DMS 273 (cell line): ENCODE measurements at regions not wholly inside any gene's neighbourhood (a gene's known extent, or its start where the extent isn't known, plus 50 kb on each side); places are given as distances from the start of the nearest gene placed in this dataset.
A peak's percentile ranks its signal among the peaks of the same experiment; 100 is the strongest.

Experiments used
- DNase-seq: peaks from one replicate; lab custom pipeline; 2025; ENCODE audit not compliant: unreplicated experiment; lab: John Stamatoyannopoulos, UW

DNA sequence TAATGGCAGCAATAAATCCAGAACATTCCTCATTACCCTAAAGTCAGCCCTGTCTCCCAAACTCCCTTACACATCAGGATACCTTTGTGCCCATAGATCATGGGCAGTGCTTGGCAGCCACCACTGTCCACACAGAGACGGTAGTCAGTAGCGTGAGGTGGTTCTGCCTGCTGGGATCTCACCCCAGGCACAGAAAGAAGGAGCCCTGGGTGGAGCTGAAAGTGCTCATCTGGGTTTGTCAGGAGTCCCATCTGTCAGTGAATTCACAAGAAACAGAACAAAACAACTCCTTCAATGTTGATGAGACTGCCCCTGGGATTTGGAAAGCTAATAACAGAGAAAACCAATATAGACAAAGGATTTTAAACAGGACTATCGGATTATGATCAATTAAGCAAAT, 90.2 kb upstream of the PRSS58 start:
- DNase-seq = no peak

DNA sequence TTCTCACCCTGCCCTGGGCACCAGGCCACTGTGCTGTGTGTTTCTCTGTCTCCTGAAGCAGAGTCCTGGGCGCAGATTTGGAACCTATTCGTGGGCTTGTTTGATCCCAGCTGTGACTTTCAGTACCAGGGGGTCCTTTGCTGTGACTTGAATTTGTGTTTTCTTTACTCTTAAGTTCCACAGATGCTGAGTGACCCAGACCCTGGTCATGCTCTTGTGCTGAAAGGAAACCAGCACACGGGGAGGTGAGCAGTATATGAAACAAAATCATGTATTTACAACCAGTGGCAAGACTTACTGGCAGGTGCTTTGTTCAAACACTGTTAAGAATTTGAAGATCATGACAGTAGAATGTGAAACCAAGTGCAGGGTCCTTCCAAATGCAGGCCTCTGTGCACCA, 89.2 kb upstream of the PRSS58 start:
- no peak for DNase-seq

DNA sequence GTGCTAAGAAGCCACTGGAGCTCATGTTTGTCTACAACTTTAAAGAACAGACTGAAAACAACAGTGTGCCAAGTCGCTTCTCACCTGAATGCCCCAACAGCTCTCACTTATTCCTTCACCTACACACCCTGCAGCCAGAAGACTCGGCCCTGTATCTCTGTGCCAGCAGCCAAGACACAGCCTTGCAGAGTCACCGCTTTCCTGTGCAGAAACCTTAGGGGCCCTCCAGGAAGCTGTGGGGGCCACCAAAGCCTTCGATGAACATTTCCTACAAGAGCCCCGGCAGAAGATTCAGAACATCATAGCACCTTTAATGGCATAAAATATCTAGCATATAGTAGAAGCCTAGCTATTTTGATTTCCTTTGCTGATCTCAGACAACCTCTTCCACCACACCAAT, 88.0 kb upstream of the PRSS58 start:
- DNase-seq = no peak

DNA sequence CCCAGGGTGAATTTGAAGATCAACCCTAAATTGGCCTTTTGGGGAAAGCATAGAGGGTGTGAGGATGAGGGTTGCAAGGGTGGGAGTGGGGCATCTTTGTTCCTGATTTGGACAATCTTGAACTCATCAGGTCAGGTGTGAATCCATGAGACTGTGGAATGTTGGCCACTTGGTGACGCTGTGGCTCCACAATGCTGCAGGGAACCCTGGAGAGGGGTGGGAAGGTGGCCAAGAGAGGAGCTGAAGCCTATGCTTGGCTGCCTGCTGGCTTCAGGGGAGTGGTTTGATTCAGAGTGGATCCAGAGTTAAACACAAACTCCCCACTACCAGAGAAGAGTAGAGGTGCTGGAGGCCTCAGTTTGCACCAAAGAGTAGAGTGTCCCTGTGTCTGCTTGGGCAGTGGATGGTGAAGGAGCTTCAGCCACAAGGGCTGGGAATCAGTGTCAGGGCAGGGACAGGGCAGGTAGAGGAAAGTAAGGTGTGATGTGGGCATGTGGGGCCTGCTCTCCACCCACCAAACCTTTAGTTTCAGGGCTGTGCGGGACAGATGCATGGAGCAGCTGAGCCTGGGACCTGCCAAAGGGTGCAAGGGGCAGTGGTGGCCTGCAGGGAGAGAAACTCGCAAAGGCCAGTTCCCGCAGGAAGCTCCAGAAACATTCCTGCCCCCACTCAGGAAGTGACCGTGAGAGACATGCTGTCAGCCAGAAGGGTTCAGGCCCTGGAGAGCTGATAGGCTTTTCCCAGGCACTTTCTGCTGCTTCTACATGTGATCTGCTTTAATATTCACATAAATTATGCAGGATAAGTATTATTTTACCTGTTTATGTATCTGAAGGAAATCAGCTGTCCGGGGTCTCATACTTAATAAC, 81.0 kb upstream of the PRSS58 start:
- DNase-seq = peak; percentile 43

DNA sequence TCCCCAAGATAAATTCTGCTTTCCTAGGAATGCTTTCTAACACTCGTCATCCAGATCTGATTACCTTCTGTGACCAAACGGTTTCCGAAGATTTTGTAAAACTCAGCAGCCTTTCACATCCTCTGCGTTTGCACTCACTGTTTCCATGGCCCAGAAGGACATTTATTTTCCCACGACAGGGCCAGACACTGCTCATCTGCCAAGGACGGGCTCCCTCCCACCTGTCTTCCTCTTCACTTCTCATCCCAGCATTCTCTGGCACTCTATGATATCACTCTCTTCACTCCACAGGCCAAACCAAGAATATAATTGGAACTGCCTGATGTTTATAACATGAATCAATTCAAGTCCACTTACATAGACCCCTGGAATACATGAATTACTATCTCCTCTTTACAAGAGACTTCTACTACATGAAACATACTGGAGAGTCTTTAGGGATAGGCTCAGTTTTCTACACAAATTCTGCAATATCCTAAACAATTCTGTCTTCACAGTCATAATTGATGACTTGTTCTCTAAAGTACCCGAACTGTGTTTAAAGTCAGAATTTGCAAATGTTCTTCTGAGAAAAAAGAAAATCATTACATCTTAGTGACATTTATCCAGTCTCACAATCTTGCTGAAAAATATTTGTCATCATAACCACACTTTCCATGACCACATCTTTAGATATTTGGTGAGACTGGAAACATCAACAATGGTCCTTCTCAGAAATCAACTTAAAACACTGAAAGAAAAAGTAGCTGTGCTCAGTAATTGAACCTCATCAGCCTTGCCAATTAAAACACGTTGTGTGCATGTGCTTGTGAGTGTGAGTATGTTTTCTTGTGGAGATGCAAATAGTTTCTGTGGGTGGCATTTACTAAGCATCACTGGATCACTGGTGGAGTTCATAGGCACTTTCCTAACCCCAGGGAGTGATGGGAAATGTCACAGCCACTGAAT, 79.5 kb upstream of the PRSS58 start:
- DNase-seq = no peak

DNA sequence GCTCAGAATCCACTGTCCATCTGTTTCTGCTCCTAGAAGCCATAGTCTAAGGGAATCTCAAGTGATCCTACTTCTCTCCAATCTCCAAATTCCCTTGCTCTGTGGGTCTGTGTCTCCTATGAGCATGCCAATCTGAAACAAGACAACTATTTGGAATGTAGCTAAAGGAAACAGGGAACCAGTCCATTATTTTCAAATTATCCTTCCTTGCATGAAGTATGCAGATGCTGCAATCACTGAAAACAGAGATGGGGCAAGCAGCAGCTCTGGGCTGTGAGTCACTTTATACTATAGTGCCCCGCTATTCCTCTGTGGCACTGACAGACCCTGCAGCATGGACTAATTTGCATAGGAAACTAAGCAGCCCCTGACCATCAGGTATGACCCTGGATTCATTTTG, 76.9 kb upstream of the PRSS58 start:
- no peak for DNase-seq

DNA sequence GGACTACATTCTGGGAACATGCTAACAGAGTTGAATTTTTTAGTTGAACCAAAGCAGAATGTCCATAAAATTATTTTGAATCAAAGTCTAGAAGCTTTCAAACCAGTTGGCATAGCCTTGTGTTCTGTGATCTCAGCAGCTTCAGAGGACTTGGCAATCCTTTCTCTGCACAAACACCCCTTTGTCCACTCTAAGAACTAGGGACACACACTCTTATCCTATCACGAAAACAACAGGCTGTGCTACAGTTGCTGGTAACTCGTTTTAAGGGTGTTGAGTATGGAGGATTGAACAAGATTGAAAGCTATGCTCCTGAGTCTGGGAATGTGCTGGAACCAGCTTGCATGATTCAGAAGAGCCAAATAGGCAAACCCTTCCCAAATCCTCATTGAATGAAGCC, 76.4 kb upstream of the PRSS58 start:
- no peak for DNase-seq

DNA sequence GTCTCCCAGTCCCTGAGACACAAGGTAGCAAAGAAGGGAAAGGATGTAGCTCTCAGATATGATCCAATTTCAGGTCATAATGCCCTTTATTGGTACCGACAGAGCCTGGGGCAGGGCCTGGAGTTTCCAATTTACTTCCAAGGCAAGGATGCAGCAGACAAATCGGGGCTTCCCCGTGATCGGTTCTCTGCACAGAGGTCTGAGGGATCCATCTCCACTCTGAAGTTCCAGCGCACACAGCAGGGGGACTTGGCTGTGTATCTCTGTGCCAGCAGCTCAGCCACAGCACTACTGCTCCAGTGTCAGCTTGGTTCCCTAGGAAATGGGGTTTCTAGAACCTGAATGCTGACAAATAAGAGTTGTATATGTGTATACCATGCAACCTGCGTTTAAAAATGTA, 74.6 kb upstream of the PRSS58 start:
- DNase-seq = no peak

DNA sequence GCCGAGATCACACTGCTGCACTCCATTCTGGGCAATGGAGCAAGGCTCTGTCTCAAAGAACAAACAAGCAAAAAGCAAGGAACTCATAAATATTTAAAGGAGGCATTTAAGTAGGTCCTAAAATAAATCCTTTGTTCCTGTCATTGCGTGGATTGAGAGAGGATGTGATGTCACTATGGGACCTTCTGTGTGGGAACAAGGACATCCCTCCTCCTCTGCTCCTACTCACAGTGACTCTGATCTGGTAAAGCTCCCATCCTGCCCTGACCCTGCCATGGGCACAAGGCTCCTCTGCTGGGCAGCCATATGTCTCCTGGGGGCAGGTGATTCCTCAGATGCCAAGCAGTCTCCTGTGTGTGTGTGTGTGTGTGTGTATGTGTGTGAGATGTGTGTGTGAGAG, 74.1 kb upstream of the PRSS58 start:
- no peak for DNase-seq

DNA sequence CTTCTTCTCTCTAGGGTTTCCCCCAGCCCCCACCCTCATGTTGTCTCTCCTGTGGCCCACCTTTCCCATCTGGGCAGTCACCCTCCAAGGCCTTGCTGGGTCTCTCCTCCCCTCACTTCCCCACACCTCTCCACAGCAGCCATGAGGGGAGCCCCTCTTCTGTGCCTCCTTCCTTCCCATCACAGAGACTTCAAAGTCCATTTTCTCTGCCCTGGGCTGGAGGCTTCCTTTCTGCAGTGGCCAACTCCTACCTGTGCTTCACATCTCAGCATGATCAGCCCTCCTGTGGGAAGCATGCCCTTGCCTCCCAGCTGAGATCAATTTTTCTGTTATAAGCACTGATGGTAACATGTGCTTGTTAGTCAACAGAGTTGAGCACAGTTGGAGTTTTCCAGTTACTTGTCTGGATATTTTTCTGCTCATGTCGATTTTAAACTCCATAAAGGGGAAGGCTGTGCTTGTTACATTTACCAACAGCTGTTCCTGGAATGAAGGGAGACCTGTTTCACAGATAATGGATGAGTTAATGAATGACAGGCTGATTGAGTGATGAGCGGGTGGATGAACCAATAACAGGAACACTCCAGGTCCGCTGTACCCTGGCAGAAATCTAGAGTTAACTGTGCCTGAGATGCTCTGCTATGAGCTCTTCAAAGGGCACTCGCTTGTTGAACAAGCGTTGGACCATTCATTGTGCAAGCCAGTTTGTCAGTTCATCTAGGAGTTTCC, 71.4 kb upstream of the PRSS58 start:
- no peak for DNase-seq

DNA sequence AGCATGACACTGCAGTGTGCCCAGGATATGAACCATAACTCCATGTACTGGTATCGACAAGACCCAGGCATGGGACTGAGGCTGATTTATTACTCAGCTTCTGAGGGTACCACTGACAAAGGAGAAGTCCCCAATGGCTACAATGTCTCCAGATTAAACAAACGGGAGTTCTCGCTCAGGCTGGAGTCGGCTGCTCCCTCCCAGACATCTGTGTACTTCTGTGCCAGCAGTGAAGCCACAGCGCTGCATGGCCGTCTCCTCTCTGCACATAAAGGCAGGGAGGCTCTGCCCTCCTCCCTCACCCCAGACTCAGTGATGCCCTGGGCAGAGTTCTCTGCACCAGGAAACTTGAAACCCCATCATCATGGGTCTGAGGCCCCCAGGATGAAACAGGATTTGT, 70.7 kb upstream of the PRSS58 start:
- DNase-seq = no peak

DNA sequence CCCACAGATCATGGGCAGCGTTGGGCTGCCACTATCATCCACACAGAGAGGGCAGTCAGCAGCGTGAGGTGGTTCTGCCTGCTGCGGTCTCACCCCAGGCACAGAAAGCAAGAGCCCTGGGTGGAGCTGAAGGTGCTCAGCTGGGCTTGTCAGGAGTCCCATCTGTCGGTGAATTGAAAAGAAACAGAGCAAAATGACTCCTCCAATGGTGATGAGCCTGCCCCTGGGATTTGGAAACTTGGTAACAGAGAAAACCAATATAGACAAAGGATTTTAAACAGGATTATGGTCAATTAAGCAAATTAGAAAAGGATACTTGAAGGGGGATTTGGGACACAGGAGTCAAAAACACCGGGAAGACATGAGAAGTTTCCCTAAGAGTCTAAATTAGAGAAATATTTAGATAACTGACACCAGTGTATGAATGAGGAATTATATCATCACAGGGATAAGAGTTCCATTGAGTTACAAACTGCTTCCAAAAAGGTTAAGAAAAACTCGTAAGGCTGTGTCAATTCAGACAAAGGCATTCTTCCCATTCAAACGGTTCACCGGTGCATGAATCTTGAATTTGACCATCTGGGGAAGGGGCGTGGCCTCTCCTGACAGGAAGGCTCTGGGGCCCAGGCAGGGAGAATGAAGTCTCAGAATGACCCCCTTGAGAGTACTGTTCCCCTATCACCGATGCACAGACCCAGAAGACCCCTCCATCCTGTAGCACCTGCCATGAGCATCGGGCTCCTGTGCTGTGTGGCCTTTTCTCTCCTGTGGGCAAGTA, 70.0 kb upstream of the PRSS58 start:
- peak; percentile 13 for DNase-seq

DNA sequence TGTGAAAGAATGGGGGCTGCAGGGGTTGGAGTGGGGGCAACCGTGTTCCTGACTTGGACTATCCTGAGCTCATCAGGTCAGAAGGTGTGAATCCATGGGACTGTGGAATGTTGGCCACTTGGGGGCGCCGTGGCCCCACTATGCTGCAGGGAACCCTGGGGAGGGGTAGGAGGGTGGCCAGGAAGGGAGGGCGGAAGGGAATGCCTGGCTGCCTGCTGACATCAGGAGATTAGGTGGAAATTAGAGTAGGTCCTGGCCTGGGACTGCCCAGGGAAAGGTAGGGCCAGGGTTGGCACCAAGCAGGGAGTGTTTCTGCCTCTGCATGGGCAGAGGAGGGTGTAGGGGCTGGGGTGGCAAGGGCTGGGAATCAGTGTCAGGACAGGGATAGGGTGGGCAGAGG, 65.8 kb upstream of the PRSS58 start:
- DNase-seq = peak; percentile 46

DNA sequence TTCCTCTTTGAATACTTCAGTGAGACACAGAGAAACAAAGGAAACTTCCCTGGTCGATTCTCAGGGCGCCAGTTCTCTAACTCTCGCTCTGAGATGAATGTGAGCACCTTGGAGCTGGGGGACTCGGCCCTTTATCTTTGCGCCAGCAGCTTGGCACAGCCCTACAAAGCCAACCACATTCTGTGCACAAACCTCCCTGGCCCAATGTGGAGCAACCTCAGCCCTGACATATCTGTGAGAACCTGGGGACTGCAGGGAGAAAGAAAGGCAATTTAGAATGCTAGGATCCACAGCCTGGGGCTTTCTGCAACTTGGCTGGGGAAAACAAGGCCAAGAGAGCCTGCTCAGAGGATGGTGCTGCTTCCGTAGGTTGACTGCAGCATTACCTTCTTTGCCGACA, 63.5 kb upstream of the PRSS58 start:
- no peak for DNase-seq

DNA sequence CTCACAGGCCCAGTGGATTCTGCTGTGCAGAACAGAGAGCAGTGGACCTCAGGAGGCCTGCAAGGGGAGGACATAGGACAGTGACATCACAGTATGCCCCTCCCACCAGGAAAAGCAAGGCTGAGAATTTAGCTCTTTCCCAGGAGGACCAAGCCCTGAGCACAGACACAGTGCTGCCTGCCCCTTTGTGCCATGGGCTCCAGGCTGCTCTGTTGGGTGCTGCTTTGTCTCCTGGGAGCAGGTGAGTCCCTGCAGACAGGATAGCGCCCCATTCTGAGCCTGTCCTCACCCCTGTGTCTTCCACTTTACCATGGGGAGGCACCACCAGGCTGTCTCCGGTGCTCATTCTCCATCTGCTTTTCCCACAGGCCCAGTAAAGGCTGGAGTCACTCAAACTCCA, 63.0 kb upstream of the PRSS58 start:
- DNase-seq = no peak

DNA sequence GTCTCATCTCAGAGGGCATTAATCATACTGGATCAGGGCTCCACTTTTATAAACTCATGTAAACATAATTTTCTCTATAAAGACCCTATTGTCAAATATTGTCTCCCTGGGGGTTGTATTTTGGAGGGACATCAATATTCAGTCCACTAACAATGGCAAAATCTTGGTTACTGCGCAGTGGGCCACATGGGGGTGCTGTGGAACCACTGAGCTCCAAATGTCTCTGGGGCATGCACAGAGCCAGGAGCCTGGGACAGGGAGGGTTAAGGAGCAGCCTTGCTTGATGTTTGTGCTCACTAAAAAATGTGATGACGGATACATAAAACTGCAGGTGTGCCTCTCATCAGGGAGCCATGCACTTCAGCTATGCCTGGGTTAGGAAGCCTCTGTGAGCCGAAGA, 62.1 kb upstream of the PRSS58 start:
- no peak for DNase-seq

DNA sequence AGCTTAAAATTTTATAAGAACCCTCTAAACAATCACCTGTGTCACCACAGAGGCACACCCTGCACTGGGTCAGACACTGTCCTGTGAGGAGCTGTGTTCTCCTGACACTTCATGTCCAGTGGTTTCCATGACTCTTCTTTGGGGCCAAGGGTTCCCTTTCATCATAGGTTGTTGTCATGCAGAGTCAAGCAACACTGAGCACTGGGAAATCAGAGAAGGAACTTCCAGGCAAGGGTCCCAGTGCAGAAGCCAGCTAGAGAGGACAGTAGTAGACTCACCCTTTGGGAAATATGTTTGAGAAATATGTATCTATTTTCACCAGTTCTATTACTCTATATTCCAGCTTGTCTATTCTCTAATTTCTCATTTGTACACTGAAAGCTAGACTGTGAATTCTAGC, 56.4 kb upstream of the PRSS58 start:
- DNase-seq = no peak

DNA sequence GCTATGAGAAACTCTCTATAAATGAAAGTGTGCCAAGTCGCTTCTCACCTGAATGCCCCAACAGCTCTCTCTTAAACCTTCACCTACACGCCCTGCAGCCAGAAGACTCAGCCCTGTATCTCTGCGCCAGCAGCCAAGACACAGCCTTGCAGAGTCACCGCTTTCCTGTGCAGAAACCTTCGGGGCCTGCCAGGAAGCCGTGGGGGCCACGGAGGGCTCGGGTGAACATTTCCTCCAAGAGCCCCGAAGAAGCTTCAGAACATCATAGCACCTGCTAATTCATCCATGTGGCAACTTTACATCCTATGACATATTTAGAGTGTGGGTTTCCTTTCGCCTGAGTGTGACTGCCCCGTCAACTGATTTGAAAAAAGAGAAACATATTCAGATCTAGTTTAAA, 55.7 kb upstream of the PRSS58 start:
- no peak for DNase-seq

DNA sequence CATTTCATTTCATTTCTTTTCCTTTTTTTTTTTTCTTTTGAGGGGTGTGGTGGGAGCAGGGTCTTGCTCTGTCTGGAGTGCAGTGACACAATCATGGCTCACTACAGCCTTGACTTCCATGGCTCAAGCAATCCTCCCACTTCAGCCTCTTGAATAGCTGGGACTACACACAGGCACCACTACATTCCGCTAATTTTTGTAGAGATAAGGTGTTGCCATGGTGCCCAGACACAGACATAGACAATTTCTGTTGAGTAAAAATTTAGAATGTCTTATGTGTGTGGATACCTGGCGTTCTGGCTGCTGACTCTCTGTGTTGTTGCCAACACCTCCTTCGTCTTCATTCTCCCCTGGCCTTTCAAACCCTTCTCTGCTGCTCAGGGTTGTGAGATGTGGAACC, 54.0 kb upstream of the PRSS58 start:
- no peak for DNase-seq

DNA sequence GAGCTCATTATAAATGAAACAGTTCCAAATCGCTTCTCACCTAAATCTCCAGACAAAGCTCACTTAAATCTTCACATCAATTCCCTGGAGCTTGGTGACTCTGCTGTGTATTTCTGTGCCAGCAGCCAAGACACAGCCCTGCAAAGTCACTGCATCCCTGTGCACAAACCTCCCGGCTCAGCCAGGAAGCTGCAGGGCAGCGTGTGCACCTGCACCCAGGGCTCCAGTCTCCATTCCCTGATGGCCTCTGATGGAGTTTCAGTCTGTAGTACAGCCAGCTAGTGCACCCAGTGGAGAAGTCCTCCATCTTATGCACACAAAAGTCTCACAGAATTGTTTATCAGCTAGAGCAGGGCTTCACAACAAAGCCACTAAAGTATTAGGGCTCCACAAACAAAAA, 51.1 kb upstream of the PRSS58 start:
- DNase-seq = no peak

DNA sequence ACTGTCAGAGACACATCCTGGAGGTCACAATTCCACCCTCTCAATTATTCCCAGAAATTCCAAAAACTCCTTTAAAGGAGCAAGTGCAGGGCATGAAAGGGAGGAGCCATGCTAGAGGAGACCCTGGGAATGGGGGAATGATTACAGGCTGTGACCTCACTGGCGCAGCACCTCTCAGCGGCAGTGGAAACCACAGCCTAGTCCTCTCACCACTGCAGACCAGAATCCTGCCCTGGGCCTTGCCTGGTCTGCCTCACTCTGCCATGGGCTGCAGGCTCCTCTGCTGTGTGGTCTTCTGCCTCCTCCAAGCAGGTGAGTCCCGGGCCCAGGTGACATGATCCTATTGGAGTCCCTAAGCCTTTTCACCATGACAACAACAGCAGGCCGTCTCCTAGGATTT, 50.5 kb upstream of the PRSS58 start:
- DNase-seq = no peak
